ENCODE measurements at regions not wholly inside any gene's neighbourhood (a gene's known extent, or its start where the extent isn't known, plus 50 kb on each side); places are given as distances from the start of the nearest gene placed in this dataset.

GRCh38 chr12:127108360-127109215, 1158.4 kb upstream of the TMEM132C start:
- H3K27me3 ChIP-seq (replicated peaks in 2 of 5; ENCODE audit: control insufficient read depth in 4 of 5, insufficient read depth in 5 of 5, low read length in 4 of 5) = peaks cover 0 to 2% (median 0%) of the 10 kb centered on the region in 5 experiments
- H3K4me1 ChIP-seq (ENCODE audit: control extremely low read depth in 1 of 4, control insufficient read depth in 4 of 4, insufficient read depth in 4 of 4, low read length in 3 of 4) = no peaks in the 10 kb centered on the region
- no peaks in the 10 kb centered on the region for H3K36me3 ChIP-seq (ENCODE audit: control insufficient read depth in 4 of 4, insufficient read depth in 4 of 4, low read length in 3 of 4)
- WGBS (ENCODE audit: insufficient coverage) = 62% methylated on average over 7 of the region's 7 CpGs
- ChIA-PET CTCF (interaction anchor here (0.9 to 4.6 kb wide), 26 partner anchors 9 to 964 kb away, joined by 3 to 22 read pairs (median 4); no protein-coding TSS in a partner anchor), POLR2A (interaction anchor here (0.5 kb wide), 1 partner anchor 377 kb away, joined by 3 read pairs; no protein-coding TSS in a partner anchor)
- H3K4me3 ChIP-seq (ENCODE audit: control insufficient read depth in 1 of 7, extremely low read depth in 1 of 7, insufficient read depth in 4 of 7, low read depth in 2 of 7, low read length in 6 of 7) = no peak overlapping the region
- H3K9me3 ChIP-seq (ENCODE audit: control extremely low read depth in 1 of 5, control insufficient read depth in 4 of 5, insufficient read depth in 2 of 5, low read depth in 1 of 5, low read length in 4 of 5) = no peaks in the 10 kb centered on the region
- H3K27ac ChIP-seq (ENCODE audit: insufficient read depth in 1 of 2, low read depth in 1 of 2, low read length in 2 of 2, poor library complexity in 1 of 2, severe bottlenecking in 2 of 2) = no peak overlapping the region
- peak; percentile 38 to 68 (median 61) for DNase-seq

GRCh38 chr12:127113945-127114344, 1153.0 kb upstream of the TMEM132C start:
- DNase-seq = no peak
- 59% methylated on average over 2 of the region's 2 CpGs for WGBS (ENCODE audit: insufficient coverage)
- Histone ChIP-seq H3K4me1 (ENCODE audit: control extremely low read depth in 1 of 4, control insufficient read depth in 4 of 4, insufficient read depth in 4 of 4, low read length in 3 of 4) (no peaks in the 10 kb centered on the region), H3K27me3 (replicated peaks in 2 of 5; ENCODE audit: control insufficient read depth in 4 of 5, insufficient read depth in 5 of 5, low read length in 4 of 5) (peaks cover 0 to 2% (median 0%) of the 10 kb centered on the region in 5 experiments), H3K36me3 (ENCODE audit: control insufficient read depth in 4 of 4, insufficient read depth in 4 of 4, low read length in 3 of 4) (no peaks in the 10 kb centered on the region), H3K4me3 (ENCODE audit: control insufficient read depth in 1 of 7, extremely low read depth in 1 of 7, insufficient read depth in 4 of 7, low read depth in 2 of 7, low read length in 6 of 7) (no peak overlapping the region), H3K9me3 (ENCODE audit: control extremely low read depth in 1 of 5, control insufficient read depth in 4 of 5, insufficient read depth in 2 of 5, low read depth in 1 of 5, low read length in 4 of 5) (peaks cover 0 to 2% (median 0%) of the 10 kb centered on the region in 5 experiments), H3K27ac (ENCODE audit: insufficient read depth in 1 of 2, low read depth in 1 of 2, low read length in 2 of 2, poor library complexity in 1 of 2, severe bottlenecking in 2 of 2) (no peak overlapping the region)
- CTCF ChIA-PET = no interaction called here
- POLR2A ChIA-PET = no interaction called here

GRCh38 chr12:127115468-127116035, 1151.4 kb upstream of the TMEM132C start:
- DNase-seq = no peak
- H3K4me3 ChIP-seq (ENCODE audit: control insufficient read depth in 1 of 7, extremely low read depth in 1 of 7, insufficient read depth in 4 of 7, low read depth in 2 of 7, low read length in 6 of 7) = no peak overlapping the region
- H3K36me3 ChIP-seq (ENCODE audit: control insufficient read depth in 4 of 4, insufficient read depth in 4 of 4, low read length in 3 of 4) = no peaks in the 10 kb centered on the region
- POLR2A ChIA-PET = no interaction called here
- 100% methylated on average over 3 of the region's 4 CpGs for WGBS (ENCODE audit: insufficient coverage)
- CTCF ChIA-PET = interaction anchor here (1.0 kb wide), 1 partner anchor 177 kb away, joined by 3 read pairs; no protein-coding TSS in a partner anchor
- no peak overlapping the region for H3K27ac ChIP-seq (ENCODE audit: insufficient read depth in 1 of 2, low read depth in 1 of 2, low read length in 2 of 2, poor library complexity in 1 of 2, severe bottlenecking in 2 of 2)
- H3K9me3 ChIP-seq (ENCODE audit: control extremely low read depth in 1 of 5, control insufficient read depth in 4 of 5, insufficient read depth in 2 of 5, low read depth in 1 of 5, low read length in 4 of 5) = peaks cover 0 to 2% (median 0%) of the 10 kb centered on the region in 5 experiments
- H3K27me3 ChIP-seq (replicated peaks in 2 of 5; ENCODE audit: control insufficient read depth in 4 of 5, insufficient read depth in 5 of 5, low read length in 4 of 5) = peaks cover 0 to 2% (median 0%) of the 10 kb centered on the region in 5 experiments
- H3K4me1 ChIP-seq (ENCODE audit: control extremely low read depth in 1 of 4, control insufficient read depth in 4 of 4, insufficient read depth in 4 of 4, low read length in 3 of 4) = no peaks in the 10 kb centered on the region

GRCh38 chr12:127118251-127118650, 1148.7 kb upstream of the TMEM132C start:
- no peaks in the 10 kb centered on the region for H3K4me1 ChIP-seq (ENCODE audit: control extremely low read depth in 1 of 4, control insufficient read depth in 4 of 4, insufficient read depth in 4 of 4, low read length in 3 of 4)
- peaks cover 0 to 2% (median 0%) of the 10 kb centered on the region in 5 experiments for H3K27me3 ChIP-seq (replicated peaks in 2 of 5; ENCODE audit: control insufficient read depth in 4 of 5, insufficient read depth in 5 of 5, low read length in 4 of 5)
- peaks cover 0 to 2% (median 0%) of the 10 kb centered on the region in 5 experiments for H3K9me3 ChIP-seq (ENCODE audit: control extremely low read depth in 1 of 5, control insufficient read depth in 4 of 5, insufficient read depth in 2 of 5, low read depth in 1 of 5, low read length in 4 of 5)
- H3K4me3 ChIP-seq (ENCODE audit: control insufficient read depth in 1 of 7, extremely low read depth in 1 of 7, insufficient read depth in 4 of 7, low read depth in 2 of 7, low read length in 6 of 7) = no peak overlapping the region
- POLR2A ChIA-PET = no interaction called here
- no peaks in the 10 kb centered on the region for H3K36me3 ChIP-seq (ENCODE audit: control insufficient read depth in 4 of 4, insufficient read depth in 4 of 4, low read length in 3 of 4)
- CTCF ChIA-PET = interaction anchor here (3.6 kb wide), 1 partner anchor 11 kb away, joined by 16 read pairs; no protein-coding TSS in a partner anchor
- H3K27ac ChIP-seq (ENCODE audit: insufficient read depth in 1 of 2, low read depth in 1 of 2, low read length in 2 of 2, poor library complexity in 1 of 2, severe bottlenecking in 2 of 2) = no peak overlapping the region
- no peak for DNase-seq
- no CpG with 5 or more reads among the region's 3 CpGs for WGBS (ENCODE audit: insufficient coverage)

- 100% methylated on average over 1 of the region's 2 CpGs for WGBS (ENCODE audit: insufficient coverage)
- Histone ChIP-seq H3K36me3 (ENCODE audit: control insufficient read depth in 4 of 4, insufficient read depth in 4 of 4, low read length in 3 of 4) (no peaks in the 10 kb centered on the region), H3K4me1 (ENCODE audit: control extremely low read depth in 1 of 4, control insufficient read depth in 4 of 4, insufficient read depth in 4 of 4, low read length in 3 of 4) (no peaks in the 10 kb centered on the region), H3K27ac (ENCODE audit: insufficient read depth in 1 of 2, low read depth in 1 of 2, low read length in 2 of 2, poor library complexity in 1 of 2, severe bottlenecking in 2 of 2) (no peak overlapping the region), H3K9me3 (ENCODE audit: control extremely low read depth in 1 of 5, control insufficient read depth in 4 of 5, insufficient read depth in 2 of 5, low read depth in 1 of 5, low read length in 4 of 5) (peaks cover 0 to 2% (median 0%) of the 10 kb centered on the region in 5 experiments), H3K27me3 (replicated peaks in 2 of 5; ENCODE audit: control insufficient read depth in 4 of 5, insufficient read depth in 5 of 5, low read length in 4 of 5) (peaks cover 0 to 2% (median 0%) of the 10 kb centered on the region in 5 experiments), H3K4me3 (ENCODE audit: control insufficient read depth in 1 of 7, extremely low read depth in 1 of 7, insufficient read depth in 4 of 7, low read depth in 2 of 7, low read length in 6 of 7) (no peak overlapping the region)
- no peak for DNase-seq
- ChIA-PET CTCF (interaction anchor here (3.6 kb wide), 1 partner anchor 12 kb away, joined by 16 read pairs; no protein-coding TSS in a partner anchor), POLR2A (no interaction called here)
These were observed 1147.3 kb upstream of the TMEM132C start for GRCh38 chr12:127119600-127120140.

- no peaks in the 10 kb centered on the region for H3K4me1 ChIP-seq (ENCODE audit: control extremely low read depth in 1 of 4, control insufficient read depth in 4 of 4, insufficient read depth in 4 of 4, low read length in 3 of 4)
- peaks cover 0 to 2% (median 0%) of the 10 kb centered on the region in 5 experiments for H3K27me3 ChIP-seq (replicated peaks in 2 of 5; ENCODE audit: control insufficient read depth in 4 of 5, insufficient read depth in 5 of 5, low read length in 4 of 5)
- DNase-seq = no peak
- peaks cover 0 to 2% (median 0%) of the 10 kb centered on the region in 5 experiments for H3K9me3 ChIP-seq (ENCODE audit: control extremely low read depth in 1 of 5, control insufficient read depth in 4 of 5, insufficient read depth in 2 of 5, low read depth in 1 of 5, low read length in 4 of 5)
- H3K36me3 ChIP-seq (ENCODE audit: control insufficient read depth in 4 of 4, insufficient read depth in 4 of 4, low read length in 3 of 4) = no peaks in the 10 kb centered on the region
- no peak overlapping the region for H3K27ac ChIP-seq (ENCODE audit: insufficient read depth in 1 of 2, low read depth in 1 of 2, low read length in 2 of 2, poor library complexity in 1 of 2, severe bottlenecking in 2 of 2)
- 95% methylated on average over 2 of the region's 3 CpGs for WGBS (ENCODE audit: insufficient coverage)
- ChIA-PET POLR2A (no interaction called here), CTCF (interaction anchor here (1.4 kb wide), 1 partner anchor 12 kb away, joined by 3 read pairs; no protein-coding TSS in a partner anchor)
- no peak overlapping the region for H3K4me3 ChIP-seq (ENCODE audit: control insufficient read depth in 1 of 7, extremely low read depth in 1 of 7, insufficient read depth in 4 of 7, low read depth in 2 of 7, low read length in 6 of 7)
These were observed 1146.1 kb upstream of the TMEM132C start for GRCh38 chr12:127120851-127121250.

Measured in common myeloid progenitor, CD34-positive (primary cell).